Osteoblast (primary cell): ENCODE measurements at regions not wholly inside any gene's neighbourhood (a gene's known extent, or its start where the extent isn't known, plus 50 kb on each side); places are given as distances from the start of the nearest gene placed in this dataset.
A peak's percentile ranks its signal among the peaks of the same experiment; 100 is the strongest.

Source experiments
- DNase-seq: peaks from one replicate; pipeline ENCODE4 v3.0.0; 2011; ENCODE audit warnings: low spot score, mixed read lengths; ENCODE audit not compliant: insufficient read length; ENCODE audit errors: missing footprints
- H2AFZ ChIP-seq: 2 replicates; pipeline ENCODE4 v1.6.0; 2011; ENCODE audit warnings: mild to moderate bottlenecking, low read length
- H3K27ac ChIP-seq: 2 replicates; pipeline ENCODE4 v1.5.1; 2011; ENCODE audit warnings: mild to moderate bottlenecking, low read depth, low read length, moderate library complexity
- H3K27me3 ChIP-seq: 2 replicates; pipeline ENCODE4 v1.6.0; 2012; ENCODE audit warnings: mild to moderate bottlenecking, control low read depth, inconsistent platforms, low read length, moderate library complexity; ENCODE audit not compliant: insufficient read depth
- H3K36me3 ChIP-seq: 2 replicates; pipeline ENCODE4 v1.5.1; 2011; ENCODE audit warnings: mild to moderate bottlenecking, low read length, control low read depth, moderate library complexity; ENCODE audit not compliant: insufficient read depth
- H3K4me1 ChIP-seq: 2 replicates; pipeline ENCODE4 v1.5.1; 2011; ENCODE audit warnings: mild to moderate bottlenecking, low read length, control low read depth, moderate library complexity; ENCODE audit not compliant: insufficient read depth
- H3K4me2 ChIP-seq: 2 replicates; pipeline ENCODE4 v1.6.0; 2011; ENCODE audit warnings: mild to moderate bottlenecking, low read length; ENCODE audit not compliant: insufficient read depth
- H3K4me3 ChIP-seq: fragments of 200-600 bp; sonication (generic); 3 replicates; pipeline ENCODE4 v1.5.1; 2012; ENCODE audit warnings: mild to moderate bottlenecking, low read length, inconsistent platforms; ENCODE audit not compliant: insufficient read depth
- H3K79me2 ChIP-seq: 2 replicates; pipeline ENCODE4 v1.6.0; 2012; ENCODE audit warnings: mild to moderate bottlenecking, low read length, control low read depth, inconsistent platforms; ENCODE audit not compliant: insufficient read depth
- H3K9me3 ChIP-seq: 2 replicates; pipeline ENCODE4 v1.5.1; 2011; ENCODE audit warnings: low read depth, low read length, control low read depth
- H4K20me1 ChIP-seq: 2 replicates; pipeline ENCODE4 v1.6.0; 2012; ENCODE audit warnings: mild to moderate bottlenecking, low read length, control low read depth; ENCODE audit not compliant: insufficient read depth
- TF ChIP-seq, protein P1 (sequence below): IDR thresholded peaks from 2 replicates; pipeline ENCODE4 v1.5.1; 2011; ENCODE audit warnings: mild to moderate bottlenecking, low read depth, low read length, moderate library complexity; ENCODE audit errors: extremely low read depth

DNA sequence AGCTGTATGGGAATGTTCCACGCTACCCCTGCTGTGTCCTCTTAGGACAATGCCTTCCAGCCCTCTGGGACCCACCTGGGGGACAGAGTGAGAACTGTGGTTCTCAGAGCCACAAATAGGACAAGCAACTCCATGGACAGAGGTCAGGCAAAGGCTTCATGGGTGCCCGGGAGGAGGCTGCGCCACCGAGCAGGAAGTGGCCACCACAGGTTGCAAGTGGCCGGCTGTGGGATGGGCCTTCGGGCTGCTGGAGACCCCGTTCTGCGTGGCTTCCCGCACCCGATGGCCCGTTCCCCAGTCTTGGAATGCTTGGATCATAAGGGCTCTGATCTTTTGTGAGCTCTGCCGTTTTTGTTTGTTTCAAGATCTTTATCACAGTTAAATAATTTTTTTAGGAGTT lies 118.8 kb downstream of the BOD1 start:
- Histone ChIP-seq H2AFZ (no peak overlapping the region), H3K4me3 (no peak overlapping the region), H3K9me3 (no peaks in the 10 kb centered on the region), H3K36me3 (no peaks in the 10 kb centered on the region), H4K20me1 (no peaks in the 10 kb centered on the region), H3K4me2 (no peak overlapping the region), H3K4me1 (peaks cover 9% of the 10 kb centered on the region), H3K27me3 (no peaks in the 10 kb centered on the region), H3K27ac (no peak overlapping the region), H3K79me2 (no peaks in the 10 kb centered on the region)
- no peak for DNase-seq
- TF ChIP-seq, protein P1, sequence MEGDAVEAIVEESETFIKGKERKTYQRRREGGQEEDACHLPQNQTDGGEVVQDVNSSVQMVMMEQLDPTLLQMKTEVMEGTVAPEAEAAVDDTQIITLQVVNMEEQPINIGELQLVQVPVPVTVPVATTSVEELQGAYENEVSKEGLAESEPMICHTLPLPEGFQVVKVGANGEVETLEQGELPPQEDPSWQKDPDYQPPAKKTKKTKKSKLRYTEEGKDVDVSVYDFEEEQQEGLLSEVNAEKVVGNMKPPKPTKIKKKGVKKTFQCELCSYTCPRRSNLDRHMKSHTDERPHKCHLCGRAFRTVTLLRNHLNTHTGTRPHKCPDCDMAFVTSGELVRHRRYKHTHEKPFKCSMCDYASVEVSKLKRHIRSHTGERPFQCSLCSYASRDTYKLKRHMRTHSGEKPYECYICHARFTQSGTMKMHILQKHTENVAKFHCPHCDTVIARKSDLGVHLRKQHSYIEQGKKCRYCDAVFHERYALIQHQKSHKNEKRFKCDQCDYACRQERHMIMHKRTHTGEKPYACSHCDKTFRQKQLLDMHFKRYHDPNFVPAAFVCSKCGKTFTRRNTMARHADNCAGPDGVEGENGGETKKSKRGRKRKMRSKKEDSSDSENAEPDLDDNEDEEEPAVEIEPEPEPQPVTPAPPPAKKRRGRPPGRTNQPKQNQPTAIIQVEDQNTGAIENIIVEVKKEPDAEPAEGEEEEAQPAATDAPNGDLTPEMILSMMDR, result no peak

DNA sequence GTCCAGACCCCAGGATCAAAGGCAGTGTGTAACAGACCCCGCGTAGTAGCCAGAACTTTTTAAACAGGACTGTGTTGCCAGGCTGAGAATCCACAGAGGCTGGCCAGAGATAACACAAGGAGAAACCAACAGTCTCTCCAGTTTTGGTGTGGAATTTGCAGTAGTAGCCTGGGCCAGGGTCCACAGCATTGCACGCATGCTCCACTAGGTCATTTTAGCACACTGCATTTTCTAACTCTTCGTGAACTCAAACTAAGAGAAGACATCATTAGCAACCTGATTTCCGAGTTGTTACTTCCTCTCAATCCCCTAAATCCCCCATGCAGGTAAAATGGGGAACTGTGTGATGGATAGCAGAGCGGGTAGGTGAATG lies 119.6 kb downstream of the BOD1 start:
- no peak for DNase-seq
- no peak overlapping the region for H3K27ac ChIP-seq

DNA sequence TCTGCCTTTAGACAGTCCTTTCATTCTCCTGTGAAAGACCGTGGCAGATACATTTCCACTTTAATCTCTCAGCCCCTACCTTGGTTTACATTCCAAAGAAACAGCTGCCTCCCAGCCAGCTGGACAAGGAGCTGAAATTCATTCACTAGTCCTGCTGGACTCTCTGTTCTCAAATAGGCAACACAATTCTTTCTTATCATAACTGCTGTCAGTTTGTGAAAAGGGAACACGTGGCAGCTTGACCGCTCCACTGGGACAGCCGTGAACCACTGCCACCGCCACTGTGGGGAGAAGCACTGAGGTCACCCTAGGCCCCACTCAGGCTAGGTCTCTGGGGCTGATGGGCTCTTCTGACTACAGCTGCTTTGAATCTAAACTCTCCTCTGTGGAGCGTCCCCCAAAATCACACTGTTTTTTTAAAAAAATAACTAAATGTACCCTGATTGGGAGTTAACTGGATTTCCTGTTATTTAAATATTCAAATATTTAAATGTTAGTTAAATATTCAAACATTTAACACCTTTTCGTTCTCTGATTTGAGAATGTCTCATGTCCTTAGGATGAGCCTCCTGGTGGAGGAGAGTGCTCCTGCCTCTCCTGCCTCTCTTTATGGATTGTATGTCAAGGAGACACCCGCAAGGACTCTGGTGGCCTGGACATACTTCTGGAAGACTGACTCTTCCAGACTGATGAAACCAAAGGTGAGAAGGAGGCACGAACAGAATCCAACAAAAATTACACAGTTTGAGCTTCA lies 120.1 kb downstream of the BOD1 start:
- Histone ChIP-seq H3K4me1 (peaks cover 9% of the 10 kb centered on the region), H3K36me3 (no peaks in the 10 kb centered on the region), H3K27ac (no peak overlapping the region), H3K79me2 (no peaks in the 10 kb centered on the region), H3K27me3 (no peaks in the 10 kb centered on the region), H2AFZ (no peak overlapping the region), H3K4me3 (no peak overlapping the region), H3K4me2 (no peak overlapping the region), H4K20me1 (no peaks in the 10 kb centered on the region), H3K9me3 (no peaks in the 10 kb centered on the region)
- no peak for DNase-seq
- TF ChIP-seq, protein P1, result no peak

More for the DNA sequence above, 119.6 kb downstream of the BOD1 start:
- Histone ChIP-seq H3K4me1 (peaks cover 9% of the 10 kb centered on the region), H4K20me1 (no peaks in the 10 kb centered on the region), H3K9me3 (no peaks in the 10 kb centered on the region), H3K4me2 (no peak overlapping the region), H3K79me2 (no peaks in the 10 kb centered on the region), H3K36me3 (no peaks in the 10 kb centered on the region), H3K27me3 (no peaks in the 10 kb centered on the region), H3K4me3 (no peak overlapping the region), H2AFZ (no peak overlapping the region)
- TF ChIP-seq, protein P1, result no peak

DNA sequence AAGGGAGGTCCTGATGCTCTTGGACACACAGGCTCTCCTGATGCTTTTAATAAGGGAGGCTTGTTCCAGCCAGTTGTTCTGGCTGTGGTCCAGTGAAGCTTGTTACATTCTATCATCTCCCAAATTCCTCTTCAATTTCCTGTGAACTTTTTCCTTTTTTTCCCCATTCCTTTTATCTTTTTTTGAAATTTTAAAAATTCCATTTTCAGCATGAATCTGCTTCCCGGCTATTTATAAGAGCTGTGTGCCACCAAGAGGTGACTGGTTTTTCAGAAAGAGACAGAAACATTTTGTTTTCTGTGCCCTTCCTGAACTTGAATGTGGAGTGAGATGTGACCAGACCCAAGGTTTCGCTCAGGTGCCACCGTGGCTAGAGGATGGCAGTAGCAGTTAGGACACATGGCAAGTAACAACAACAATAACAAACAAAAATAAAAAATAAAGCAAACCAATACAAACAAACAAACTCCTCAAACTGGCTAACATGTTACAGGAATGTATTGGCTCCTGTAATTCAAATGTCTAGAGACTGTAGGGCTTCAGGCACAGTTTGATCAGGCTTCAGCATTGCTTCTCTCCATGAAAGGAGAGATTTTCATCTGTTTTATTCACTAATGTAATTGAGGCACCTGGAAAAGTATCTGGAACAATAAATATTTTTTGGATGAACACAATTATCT lies 121.1 kb downstream of the BOD1 start:
- Histone ChIP-seq H3K9me3 (no peaks in the 10 kb centered on the region), H3K4me1 (peaks cover 9% of the 10 kb centered on the region), H3K27ac (no peak overlapping the region), H3K79me2 (no peaks in the 10 kb centered on the region), H3K4me2 (no peak overlapping the region), H2AFZ (no peak overlapping the region), H3K36me3 (no peaks in the 10 kb centered on the region), H3K27me3 (no peaks in the 10 kb centered on the region), H3K4me3 (no peak overlapping the region), H4K20me1 (no peaks in the 10 kb centered on the region)
- no peak for DNase-seq
- TF ChIP-seq, protein P1, result peak; percentile 15
